M059J (cell line): ENCODE measurements at regions not wholly inside any gene's neighbourhood (a gene's known extent, or its start where the extent isn't known, plus 50 kb on each side); places are given as distances from the start of the nearest gene placed in this dataset.
"Not testable (repeated sequence)": the region's sequence is repeated elsewhere in the genome, so short reads cannot be mapped to it uniquely, and the experiment has no call there.

Experiments used
- DNase-seq: peaks from one replicate; pipeline ENCODE4 v3.0.0-alpha.2; 2012; ENCODE audit warnings: low read depth

GRCh38 chr3:6428276-6428675, 432.6 kb upstream of the GRM7 start:
- DNase-seq, result not testable (repeated sequence)

GRCh38 chr3:6435951-6436350, 425.0 kb upstream of the GRM7 start:
- DNase-seq, result no peak

DNA sequence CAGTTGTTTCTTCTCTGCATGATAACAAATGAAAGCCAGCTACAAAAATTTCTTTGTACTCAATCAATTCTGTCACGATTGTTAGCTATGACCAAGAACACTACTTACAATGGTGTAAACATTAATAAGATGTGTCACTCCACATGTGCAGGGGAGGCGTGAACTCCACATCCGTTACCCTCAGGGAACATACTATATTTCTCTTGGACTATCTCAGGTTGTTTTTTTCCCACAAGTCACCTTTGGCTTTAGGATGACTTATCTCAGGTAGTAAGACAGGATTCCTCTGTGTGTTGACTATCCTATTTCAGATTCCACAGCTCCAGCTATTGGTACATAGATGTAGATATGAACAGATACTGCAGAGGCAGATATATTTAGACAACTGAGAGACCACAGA, 423.3 kb upstream of the GRM7 start:
- DNase-seq, result no peak

DNA sequence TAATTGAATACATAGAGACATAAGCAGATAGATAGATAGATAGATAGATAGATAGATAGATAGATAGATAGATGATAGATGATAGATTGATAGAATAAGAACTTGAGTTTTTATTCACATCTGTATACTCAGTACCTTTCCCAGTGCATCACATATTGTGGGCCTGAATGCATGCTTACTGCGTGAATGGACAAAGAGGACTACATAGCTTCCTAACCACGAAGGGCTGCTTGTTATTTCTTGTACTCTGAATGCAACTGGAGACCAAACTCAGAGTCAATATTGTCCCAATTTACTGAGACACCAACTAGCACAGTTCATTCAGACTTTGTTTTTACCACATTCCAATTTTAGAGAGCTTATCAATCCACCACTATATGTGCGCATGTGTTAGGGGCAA, 422.9 kb upstream of the GRM7 start:
- no peak for DNase-seq

DNA sequence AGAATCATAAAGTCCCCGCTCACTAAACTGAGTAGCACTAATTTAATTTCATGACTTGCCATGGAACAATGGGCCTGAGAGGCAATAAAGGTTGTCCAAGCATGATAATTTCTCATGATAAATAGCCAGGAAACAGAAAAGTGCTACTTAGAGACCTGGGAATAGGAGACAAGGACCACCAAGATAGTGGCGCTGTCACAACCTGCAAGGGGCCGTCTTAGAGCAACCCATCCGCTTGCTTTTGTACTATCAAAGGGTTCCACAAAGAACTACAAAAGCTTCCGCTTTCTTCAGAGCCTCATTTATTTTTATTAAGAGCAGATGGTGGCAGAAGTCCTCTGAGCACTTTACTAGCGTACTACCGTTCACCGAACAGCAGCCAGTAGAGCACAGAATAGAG, 421.7 kb upstream of the GRM7 start:
- DNase-seq, result no peak

DNA sequence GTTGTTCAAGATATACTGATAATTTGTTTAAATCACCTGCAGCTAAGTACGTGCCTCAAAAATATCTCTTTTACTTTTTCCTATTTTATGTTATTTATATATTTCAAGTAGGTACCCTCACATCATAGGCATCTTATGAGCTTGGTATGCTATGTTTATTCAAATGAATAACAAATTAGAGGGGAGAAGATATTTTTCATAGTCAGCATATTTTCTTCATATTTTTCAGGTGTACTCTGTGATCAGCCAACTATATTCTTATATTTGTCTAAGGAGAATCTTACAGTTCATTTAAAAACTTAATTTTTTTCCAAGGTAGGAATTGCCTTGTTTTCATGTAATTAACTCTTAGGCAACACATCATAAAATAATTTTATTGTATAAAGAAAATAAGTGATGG, 421.1 kb upstream of the GRM7 start:
- DNase-seq, result no peak

GRCh38 chr3:6444888-6445658, 415.8 kb upstream of the GRM7 start:
- no peak for DNase-seq

GRCh38 chr3:6447166-6447801, 413.6 kb upstream of the GRM7 start:
- DNase-seq, result no peak

GRCh38 chr3:6448011-6448410, 412.9 kb upstream of the GRM7 start:
- no peak for DNase-seq

GRCh38 chr3:6449099-6449498, 411.8 kb upstream of the GRM7 start:
- DNase-seq, result no peak

GRCh38 chr3:6452974-6453373, 407.9 kb upstream of the GRM7 start:
- DNase-seq, result no peak

- DNase-seq, result no peak
Observed at GRCh38 chr3:6455031-6455430, 405.9 kb upstream of the GRM7 start.

DNA sequence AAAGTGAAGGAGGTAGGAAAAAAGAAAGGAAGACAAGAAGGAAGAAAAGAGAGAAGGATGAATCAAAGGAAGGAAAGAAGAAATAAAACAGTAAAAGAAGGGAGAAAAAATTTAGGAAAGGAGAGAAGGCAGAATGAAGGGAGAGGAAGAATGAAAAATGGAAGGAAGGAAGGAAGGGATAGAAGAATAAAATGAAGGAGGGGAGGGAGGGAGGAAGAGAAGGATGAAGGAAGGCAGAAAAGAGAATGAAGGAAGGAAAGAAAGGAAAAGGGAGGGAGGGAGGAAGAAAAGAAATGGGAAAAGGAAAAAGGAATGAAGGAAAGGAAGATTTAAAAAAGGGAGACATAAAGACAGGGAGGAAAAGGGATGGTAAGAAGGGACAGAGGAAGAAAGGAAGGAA, 393.7 kb upstream of the GRM7 start:
- DNase-seq, result no peak

GRCh38 chr3:6468589-6468988, 392.3 kb upstream of the GRM7 start:
- DNase-seq, result no peak

- no peak for DNase-seq
Observed at GRCh38 chr3:6471744-6472143, 389.2 kb upstream of the GRM7 start.

GRCh38 chr3:6490487-6491327, 370.2 kb upstream of the GRM7 start:
- DNase-seq, result not testable (repeated sequence)

- no peak for DNase-seq
Observed at GRCh38 chr3:6491768-6492167, 369.1 kb upstream of the GRM7 start.

DNA sequence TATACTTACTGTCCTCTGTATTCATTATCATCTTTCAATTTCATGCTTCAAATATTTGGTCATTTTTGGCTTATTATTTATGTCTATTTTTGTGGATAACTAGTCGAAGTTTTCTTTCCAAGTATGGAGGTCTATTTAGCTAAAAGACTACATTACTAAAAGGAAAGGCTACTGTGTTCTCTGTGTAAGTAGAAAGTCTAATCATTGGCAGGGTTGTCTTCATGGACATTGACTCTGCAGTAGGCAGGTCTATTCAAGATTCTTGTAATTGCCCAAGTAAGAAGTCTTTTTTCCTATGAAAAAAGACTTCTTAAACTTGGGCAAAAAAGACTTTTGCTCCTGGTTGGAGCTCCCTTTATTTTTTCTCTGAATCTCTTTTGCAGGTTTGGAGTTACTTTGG, 368.6 kb upstream of the GRM7 start:
- no peak for DNase-seq

DNA sequence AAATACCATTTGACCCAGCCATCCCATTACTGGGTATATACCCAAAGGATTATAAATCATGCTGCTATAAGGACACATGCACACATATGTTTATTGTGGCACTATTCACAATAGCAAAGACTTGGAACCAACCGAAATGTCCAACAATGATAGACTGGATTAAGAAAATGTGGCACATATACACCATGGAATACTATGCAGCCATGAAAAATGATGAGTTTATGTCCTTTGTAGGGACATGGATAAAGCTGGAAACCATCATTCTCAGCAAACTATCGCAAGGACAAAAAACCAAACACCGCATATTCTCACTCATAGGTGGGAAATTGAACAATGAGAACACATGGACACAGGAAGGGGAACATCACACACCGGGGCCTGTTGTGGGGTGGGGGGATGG, 362.0 kb upstream of the GRM7 start:
- not testable (repeated sequence) for DNase-seq

DNA sequence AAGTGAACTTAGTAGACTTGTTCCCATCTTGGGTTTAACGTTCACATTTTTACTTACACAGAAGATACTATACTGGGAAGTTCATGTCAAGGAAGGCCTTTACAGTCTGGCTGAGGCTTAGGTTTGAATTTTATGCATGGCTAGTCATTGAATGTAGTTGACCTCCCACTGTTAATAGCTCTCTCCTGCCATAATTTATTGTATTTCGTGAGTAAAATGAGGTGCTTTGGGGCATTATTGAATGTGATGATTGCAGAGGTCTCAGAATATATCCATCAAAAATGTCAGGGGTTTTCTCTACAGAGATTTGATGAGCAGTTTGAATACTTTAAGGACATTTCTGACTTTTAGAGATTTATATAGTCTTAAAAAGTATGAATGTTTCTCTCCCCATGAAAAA, 356.6 kb upstream of the GRM7 start:
- no peak for DNase-seq

- no peak for DNase-seq
Observed at GRCh38 chr3:6504834-6505233, 356.1 kb upstream of the GRM7 start.

GRCh38 chr3:6508410-6508759, 352.5 kb upstream of the GRM7 start:
- DNase-seq, result no peak

DNA sequence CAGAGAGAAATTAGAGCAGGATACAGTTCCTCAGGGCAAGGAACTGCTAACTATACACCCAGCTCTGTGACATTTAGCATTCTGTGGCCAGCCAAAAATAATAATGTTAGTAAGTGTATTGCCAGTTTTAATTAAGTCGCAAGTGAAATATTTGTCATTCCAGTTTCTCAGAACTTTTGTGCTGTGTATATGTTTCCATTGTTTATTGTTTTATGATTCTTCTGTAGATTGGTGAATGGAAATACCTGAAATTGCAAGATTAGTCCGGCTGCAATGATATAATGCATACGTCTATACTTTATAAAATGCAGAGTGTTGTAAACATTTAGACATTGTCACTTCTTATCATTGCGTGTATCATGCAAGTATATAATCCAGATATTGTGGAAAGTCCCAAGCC, 351.3 kb upstream of the GRM7 start:
- no peak for DNase-seq
